ENCODE measurements at regions not wholly inside any gene's neighbourhood (a gene's known extent, or its start where the extent isn't known, plus 50 kb on each side); places are given as distances from the start of the nearest gene placed in this dataset.
"Not testable (repeated sequence)": the region's sequence is repeated elsewhere in the genome, so short reads cannot be mapped to it uniquely, and the experiment has no call there.

DNA sequence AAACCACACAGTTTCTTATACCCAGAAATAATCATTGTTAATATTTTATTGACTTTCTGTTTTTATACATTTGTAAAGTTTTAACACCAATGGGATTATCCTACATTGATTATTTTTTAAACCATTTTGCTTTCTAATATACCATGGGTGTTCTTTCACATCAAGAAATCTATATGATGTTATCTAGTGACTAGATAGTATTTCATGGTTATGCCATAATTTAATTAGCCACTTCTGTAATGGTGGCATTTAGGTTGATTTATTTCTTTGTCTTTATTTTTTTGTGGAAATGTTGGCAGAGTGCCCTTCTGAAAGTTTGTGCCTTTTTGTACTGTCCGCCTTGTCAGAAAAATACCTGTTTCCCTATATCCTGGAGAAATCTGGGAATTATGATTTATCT lies 193.3 kb downstream of the CEP135 start:
- no peaks in the 10 kb centered on the region for H3K4me1 Mint-ChIP-seq (ENCODE audit: unreplicated experiment)
- no peak overlapping the region for H3K27ac Mint-ChIP-seq (ENCODE audit: unreplicated experiment)
- no peak overlapping the region for H3K4me3 Mint-ChIP-seq (ENCODE audit: unreplicated experiment)
- DNase-seq (ENCODE audit: low spot score), result no peak
- no peaks in the 10 kb centered on the region for H3K36me3 Mint-ChIP-seq (ENCODE audit: low read depth, unreplicated experiment)
- H3K9me3 Mint-ChIP-seq (ENCODE audit: unreplicated experiment), result no peaks in the 10 kb centered on the region
- H3K27me3 Mint-ChIP-seq (ENCODE audit: unreplicated experiment), result no peaks in the 10 kb centered on the region
- TF ChIP-seq, protein P1, sequence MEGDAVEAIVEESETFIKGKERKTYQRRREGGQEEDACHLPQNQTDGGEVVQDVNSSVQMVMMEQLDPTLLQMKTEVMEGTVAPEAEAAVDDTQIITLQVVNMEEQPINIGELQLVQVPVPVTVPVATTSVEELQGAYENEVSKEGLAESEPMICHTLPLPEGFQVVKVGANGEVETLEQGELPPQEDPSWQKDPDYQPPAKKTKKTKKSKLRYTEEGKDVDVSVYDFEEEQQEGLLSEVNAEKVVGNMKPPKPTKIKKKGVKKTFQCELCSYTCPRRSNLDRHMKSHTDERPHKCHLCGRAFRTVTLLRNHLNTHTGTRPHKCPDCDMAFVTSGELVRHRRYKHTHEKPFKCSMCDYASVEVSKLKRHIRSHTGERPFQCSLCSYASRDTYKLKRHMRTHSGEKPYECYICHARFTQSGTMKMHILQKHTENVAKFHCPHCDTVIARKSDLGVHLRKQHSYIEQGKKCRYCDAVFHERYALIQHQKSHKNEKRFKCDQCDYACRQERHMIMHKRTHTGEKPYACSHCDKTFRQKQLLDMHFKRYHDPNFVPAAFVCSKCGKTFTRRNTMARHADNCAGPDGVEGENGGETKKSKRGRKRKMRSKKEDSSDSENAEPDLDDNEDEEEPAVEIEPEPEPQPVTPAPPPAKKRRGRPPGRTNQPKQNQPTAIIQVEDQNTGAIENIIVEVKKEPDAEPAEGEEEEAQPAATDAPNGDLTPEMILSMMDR (IDR thresholded peaks at IDR 0.05; ENCODE audit: unreplicated experiment), result no peak

DNA sequence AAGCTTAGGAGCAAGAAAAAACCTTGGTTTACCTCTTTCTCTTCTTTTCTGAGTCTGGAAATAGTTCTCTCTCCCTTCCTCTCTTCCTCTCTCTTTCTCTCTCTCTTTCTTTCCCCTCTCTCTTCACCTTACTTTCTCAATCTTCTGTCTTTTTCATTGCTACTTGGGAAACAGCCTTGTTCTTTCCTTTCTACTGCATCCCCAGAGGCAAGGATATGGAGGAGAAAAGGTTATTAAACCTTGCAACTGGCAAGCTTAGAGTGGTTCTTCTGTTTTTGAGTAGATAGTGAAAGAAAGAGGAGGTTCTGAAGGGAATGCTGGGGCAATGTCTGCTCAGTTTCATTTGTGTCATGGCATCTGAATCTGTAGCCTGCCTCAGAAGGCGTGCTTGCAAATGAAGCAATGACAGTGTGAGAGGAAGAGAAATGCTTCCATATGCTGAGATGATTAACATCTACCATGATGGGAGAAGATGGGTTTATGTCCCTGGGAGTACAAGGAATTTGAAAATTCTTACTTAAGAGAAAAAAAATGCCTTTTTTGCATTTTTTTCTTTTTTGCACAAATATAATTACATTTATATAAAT lies 190.6 kb downstream of the CEP135 start:
- peaks cover 1% of the 10 kb centered on the region for H3K27me3 Mint-ChIP-seq (ENCODE audit: unreplicated experiment)
- no peaks in the 10 kb centered on the region for H3K9me3 Mint-ChIP-seq (ENCODE audit: unreplicated experiment)
- peaks cover 3% of the 10 kb centered on the region for H3K4me1 Mint-ChIP-seq (ENCODE audit: unreplicated experiment)
- no peak overlapping the region for H3K27ac Mint-ChIP-seq (ENCODE audit: unreplicated experiment)
- H3K36me3 Mint-ChIP-seq (ENCODE audit: low read depth, unreplicated experiment), result no peaks in the 10 kb centered on the region
- TF ChIP-seq, protein P1 (IDR thresholded peaks at IDR 0.05; ENCODE audit: unreplicated experiment), result no peak
- DNase-seq (ENCODE audit: low spot score), result no peak
- H3K4me3 Mint-ChIP-seq (ENCODE audit: unreplicated experiment), result no peak overlapping the region

DNA sequence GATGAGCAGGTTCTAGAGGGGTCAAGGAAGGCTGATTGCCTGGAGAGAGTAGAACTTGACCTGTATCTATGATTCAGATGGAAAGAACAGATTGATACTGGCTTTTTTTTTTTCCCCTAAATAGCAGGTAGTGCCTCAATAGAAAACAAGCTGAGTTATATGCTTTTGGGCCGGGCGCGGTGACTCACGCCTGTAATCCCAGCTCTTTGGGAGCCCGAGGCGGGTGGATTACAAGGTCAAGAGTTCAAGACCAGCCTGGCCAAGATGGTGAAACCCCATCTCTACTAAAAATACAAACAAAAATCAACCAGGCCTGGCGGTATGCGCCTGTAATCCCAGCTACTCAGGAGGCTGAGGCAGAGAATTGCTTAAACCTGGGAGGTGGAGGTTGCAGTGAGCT lies 186.1 kb downstream of the CEP135 start:
- not testable (repeated sequence) for DNase-seq (ENCODE audit: low spot score); H3K27ac Mint-ChIP-seq (ENCODE audit: unreplicated experiment); H3K27me3 Mint-ChIP-seq (ENCODE audit: unreplicated experiment); H3K4me3 Mint-ChIP-seq (ENCODE audit: unreplicated experiment); H3K9me3 Mint-ChIP-seq (ENCODE audit: unreplicated experiment); H3K36me3 Mint-ChIP-seq (ENCODE audit: low read depth, unreplicated experiment)
- H3K4me1 Mint-ChIP-seq (ENCODE audit: unreplicated experiment), result peaks cover 16% of the 10 kb centered on the region

DNA sequence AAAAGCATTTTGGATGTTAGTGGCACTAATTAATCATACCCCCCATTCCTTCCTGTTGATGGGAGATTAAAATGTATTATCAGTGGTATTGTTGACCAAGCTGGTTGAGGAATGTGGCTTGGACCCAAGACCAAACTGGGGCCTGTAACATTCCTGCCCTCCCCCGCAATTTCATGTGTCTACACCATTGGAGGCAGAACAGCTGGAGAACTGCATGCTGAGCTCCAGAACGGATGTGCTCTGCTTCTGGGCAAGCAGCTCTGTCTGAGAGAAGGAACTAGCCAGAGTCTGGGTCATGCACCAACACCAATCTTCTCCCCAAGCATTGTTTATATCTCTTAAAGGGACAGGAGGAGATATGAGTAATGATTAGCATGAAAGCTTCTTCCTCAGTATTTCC lies 185.5 kb downstream of the CEP135 start:
- H3K4me1 Mint-ChIP-seq (ENCODE audit: unreplicated experiment), result peaks cover 16% of the 10 kb centered on the region
- no peak overlapping the region for H3K27ac Mint-ChIP-seq (ENCODE audit: unreplicated experiment)
- H3K36me3 Mint-ChIP-seq (ENCODE audit: low read depth, unreplicated experiment), result no peaks in the 10 kb centered on the region
- peaks cover 1% of the 10 kb centered on the region for H3K27me3 Mint-ChIP-seq (ENCODE audit: unreplicated experiment)
- H3K9me3 Mint-ChIP-seq (ENCODE audit: unreplicated experiment), result no peaks in the 10 kb centered on the region
- peak; percentile 15 for DNase-seq (ENCODE audit: low spot score)
- TF ChIP-seq, protein P1 (IDR thresholded peaks at IDR 0.05; ENCODE audit: unreplicated experiment), result no peak
- no peak overlapping the region for H3K4me3 Mint-ChIP-seq (ENCODE audit: unreplicated experiment)

DNA sequence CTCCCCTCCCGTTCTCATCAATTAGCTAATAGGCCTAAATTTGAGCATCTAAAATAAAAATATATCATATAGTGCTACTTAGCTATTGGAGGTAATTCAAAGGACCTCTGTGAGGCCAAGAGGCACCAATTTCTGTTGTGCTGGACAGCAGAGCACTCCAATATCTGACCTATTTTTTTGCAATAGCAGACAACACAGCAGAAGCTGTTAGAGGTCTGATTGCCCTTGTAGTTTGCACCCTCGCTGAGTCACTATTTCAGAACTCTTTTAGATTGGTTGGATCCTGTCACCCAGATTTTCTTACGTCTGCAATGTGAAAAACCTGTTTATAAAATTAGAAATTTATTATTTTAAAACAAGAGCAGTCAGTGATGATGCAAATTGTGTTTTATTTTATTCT lies 184.1 kb downstream of the CEP135 start:
- DNase-seq (ENCODE audit: low spot score), result no peak
- Mint-ChIP-seq H3K9me3 (ENCODE audit: unreplicated experiment) (no peaks in the 10 kb centered on the region), H3K36me3 (ENCODE audit: low read depth, unreplicated experiment) (no peaks in the 10 kb centered on the region), H3K4me1 (ENCODE audit: unreplicated experiment) (peaks cover 22% of the 10 kb centered on the region), H3K4me3 (ENCODE audit: unreplicated experiment) (no peak overlapping the region), H3K27ac (ENCODE audit: unreplicated experiment) (no peak overlapping the region), H3K27me3 (ENCODE audit: unreplicated experiment) (peaks cover 1% of the 10 kb centered on the region)
- TF ChIP-seq, protein P1 (IDR thresholded peaks at IDR 0.05; ENCODE audit: unreplicated experiment), result no peak

DNA sequence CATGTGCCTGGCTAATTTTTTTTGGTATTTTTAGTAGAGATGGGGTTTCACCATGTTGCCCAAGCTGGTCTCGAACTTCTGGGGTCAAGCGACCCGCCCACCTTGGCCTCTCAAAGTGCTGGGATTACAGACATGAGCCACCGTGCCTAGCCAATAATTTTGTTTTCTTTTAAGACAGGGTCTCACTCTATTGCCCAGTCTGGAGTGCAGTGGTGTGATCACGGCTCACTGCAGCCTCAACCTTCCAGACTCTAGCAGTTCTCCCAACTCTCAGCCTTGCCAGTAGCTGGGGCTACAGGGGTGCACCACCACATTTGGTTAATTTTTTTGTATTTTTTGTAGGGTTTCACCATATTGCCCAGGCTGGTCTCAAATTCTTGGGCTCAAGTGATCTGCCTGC lies 183.4 kb downstream of the CEP135 start:
- not testable (repeated sequence) for H3K27me3 Mint-ChIP-seq (ENCODE audit: unreplicated experiment); H3K9me3 Mint-ChIP-seq (ENCODE audit: unreplicated experiment); H3K27ac Mint-ChIP-seq (ENCODE audit: unreplicated experiment); DNase-seq (ENCODE audit: low spot score); H3K4me3 Mint-ChIP-seq (ENCODE audit: unreplicated experiment); H3K36me3 Mint-ChIP-seq (ENCODE audit: low read depth, unreplicated experiment)
- peaks cover 27% of the 10 kb centered on the region for H3K4me1 Mint-ChIP-seq (ENCODE audit: unreplicated experiment)
